Neuron (in vitro differentiated cells): ENCODE measurements at regions not wholly inside any gene's neighbourhood (a gene's known extent, or its start where the extent isn't known, plus 50 kb on each side); places are given as distances from the start of the nearest gene placed in this dataset.

Experiments used
- H2AFZ ChIP-seq: one replicate; pipeline ENCODE4 v1.6.1; 2013; ENCODE audit warnings: low read depth, mild to moderate bottlenecking, inconsistent platforms, low read length, moderate library complexity
- H3K27me3 ChIP-seq: one replicate; pipeline ENCODE4 v1.6.1; 2013; ENCODE audit warnings: low read length; ENCODE audit not compliant: insufficient read depth
- H3K36me3 ChIP-seq: one replicate; pipeline ENCODE4 v1.6.1; 2013; ENCODE audit warnings: low read length; ENCODE audit not compliant: insufficient read depth
- H3K4me1 ChIP-seq: one replicate; pipeline ENCODE4 v1.6.1; 2013; ENCODE audit warnings: low read length; ENCODE audit not compliant: insufficient read depth
- H3K4me3 ChIP-seq: 2 replicates; pipeline ENCODE4 v1.5.1; 2013; ENCODE audit warnings: mild to moderate bottlenecking, low read length, moderate library complexity
- H3K9me3 ChIP-seq: one replicate; pipeline ENCODE4 v1.6.1; 2013; ENCODE audit warnings: low read length

GRCh38 chr9:13975611-13976290, 338.2 kb downstream of the NFIB start:
- peaks cover 8% of the 10 kb centered on the region for H3K4me1 ChIP-seq
- no peak overlapping the region for H3K4me3 ChIP-seq
- H2AFZ ChIP-seq, result no peak overlapping the region
- no peaks in the 10 kb centered on the region for H3K9me3 ChIP-seq
- H3K36me3 ChIP-seq, result no peaks in the 10 kb centered on the region
- H3K27me3 ChIP-seq, result no peaks in the 10 kb centered on the region

- H3K9me3 ChIP-seq, result no peaks in the 10 kb centered on the region
- no peaks in the 10 kb centered on the region for H3K27me3 ChIP-seq
Measured at GRCh38 chr9:13974891-13975290, 339.1 kb downstream of the NFIB start.

GRCh38 chr9:13971966-13972655, 341.8 kb downstream of the NFIB start:
- H3K9me3 ChIP-seq, result no peaks in the 10 kb centered on the region
- no peaks in the 10 kb centered on the region for H3K27me3 ChIP-seq
- no peaks in the 10 kb centered on the region for H3K36me3 ChIP-seq
- peaks cover 13% of the 10 kb centered on the region for H3K4me1 ChIP-seq
- H3K4me3 ChIP-seq, result no peak overlapping the region
- H2AFZ ChIP-seq, result peak overlapping the region; percentile 17

More at GRCh38 chr9:13974891-13975290, 339.1 kb downstream of the NFIB start:
- peaks cover 8% of the 10 kb centered on the region for H3K4me1 ChIP-seq
- H3K4me3 ChIP-seq, result no peak overlapping the region
- H3K36me3 ChIP-seq, result no peaks in the 10 kb centered on the region
- no peak overlapping the region for H2AFZ ChIP-seq

GRCh38 chr9:13971415-13971814, 342.5 kb downstream of the NFIB start:
- peak overlapping the region; percentile 17 for H2AFZ ChIP-seq
- H3K27me3 ChIP-seq, result no peaks in the 10 kb centered on the region
- peaks cover 20% of the 10 kb centered on the region for H3K4me1 ChIP-seq
- H3K4me3 ChIP-seq, result no peak overlapping the region
- H3K9me3 ChIP-seq, result no peaks in the 10 kb centered on the region
- no peaks in the 10 kb centered on the region for H3K36me3 ChIP-seq

- Histone ChIP-seq H3K27me3 (no peaks in the 10 kb centered on the region), H3K4me1 (peaks cover 21% of the 10 kb centered on the region), H3K4me3 (no peak overlapping the region), H3K9me3 (no peaks in the 10 kb centered on the region), H2AFZ (no peak overlapping the region), H3K36me3 (no peaks in the 10 kb centered on the region)
Measured at GRCh38 chr9:13970426-13970825, 343.5 kb downstream of the NFIB start.

- no peaks in the 10 kb centered on the region for H3K36me3 ChIP-seq
- H3K4me3 ChIP-seq, result no peak overlapping the region
- no peaks in the 10 kb centered on the region for H3K27me3 ChIP-seq
Measured at GRCh38 chr9:13970018-13970417, 343.9 kb downstream of the NFIB start.

GRCh38 chr9:13967438-13967837, 346.5 kb downstream of the NFIB start:
- Histone ChIP-seq H3K9me3 (no peaks in the 10 kb centered on the region), H3K4me3 (no peak overlapping the region), H3K27me3 (no peaks in the 10 kb centered on the region), H3K4me1 (peaks cover 21% of the 10 kb centered on the region), H3K36me3 (no peaks in the 10 kb centered on the region), H2AFZ (no peak overlapping the region)

More at GRCh38 chr9:13970018-13970417, 343.9 kb downstream of the NFIB start:
- Histone ChIP-seq H2AFZ (no peak overlapping the region), H3K4me1 (peaks cover 21% of the 10 kb centered on the region), H3K9me3 (no peaks in the 10 kb centered on the region)

GRCh38 chr9:13967011-13967410, 346.9 kb downstream of the NFIB start:
- no peaks in the 10 kb centered on the region for H3K27me3 ChIP-seq
- H3K4me3 ChIP-seq, result no peak overlapping the region
- peaks cover 20% of the 10 kb centered on the region for H3K4me1 ChIP-seq
- H3K9me3 ChIP-seq, result no peaks in the 10 kb centered on the region
- H2AFZ ChIP-seq, result no peak overlapping the region
- no peaks in the 10 kb centered on the region for H3K36me3 ChIP-seq

- H3K36me3 ChIP-seq, result no peaks in the 10 kb centered on the region
- no peak overlapping the region for H3K4me3 ChIP-seq
- peaks cover 13% of the 10 kb centered on the region for H3K4me1 ChIP-seq
- no peaks in the 10 kb centered on the region for H3K9me3 ChIP-seq
- H2AFZ ChIP-seq, result no peak overlapping the region
- H3K27me3 ChIP-seq, result no peaks in the 10 kb centered on the region
Measured at GRCh38 chr9:13963005-13963653, 350.8 kb downstream of the NFIB start.

- no peak overlapping the region for H3K4me3 ChIP-seq
- H2AFZ ChIP-seq, result no peak overlapping the region
Measured at GRCh38 chr9:13962006-13962405, 351.9 kb downstream of the NFIB start.

GRCh38 chr9:13960011-13960765, 353.8 kb downstream of the NFIB start:
- H3K4me1 ChIP-seq, result no peaks in the 10 kb centered on the region
- H3K36me3 ChIP-seq, result no peaks in the 10 kb centered on the region
- H2AFZ ChIP-seq, result no peak overlapping the region
- H3K27me3 ChIP-seq, result no peaks in the 10 kb centered on the region
- no peaks in the 10 kb centered on the region for H3K9me3 ChIP-seq
- H3K4me3 ChIP-seq, result no peak overlapping the region

More at GRCh38 chr9:13962006-13962405, 351.9 kb downstream of the NFIB start:
- H3K36me3 ChIP-seq, result no peaks in the 10 kb centered on the region
- no peaks in the 10 kb centered on the region for H3K27me3 ChIP-seq
- H3K4me1 ChIP-seq, result peaks cover 7% of the 10 kb centered on the region
- no peaks in the 10 kb centered on the region for H3K9me3 ChIP-seq

GRCh38 chr9:13958672-13959071, 355.3 kb downstream of the NFIB start:
- Histone ChIP-seq H2AFZ (no peak overlapping the region), H3K9me3 (no peaks in the 10 kb centered on the region), H3K4me1 (peaks cover 9% of the 10 kb centered on the region), H3K36me3 (no peaks in the 10 kb centered on the region), H3K4me3 (no peak overlapping the region), H3K27me3 (no peaks in the 10 kb centered on the region)

GRCh38 chr9:13957089-13957488, 356.9 kb downstream of the NFIB start:
- Histone ChIP-seq H2AFZ (no peak overlapping the region), H3K4me1 (peaks cover 9% of the 10 kb centered on the region), H3K27me3 (no peaks in the 10 kb centered on the region), H3K9me3 (no peaks in the 10 kb centered on the region), H3K36me3 (no peaks in the 10 kb centered on the region), H3K4me3 (no peak overlapping the region)
